ENCODE measurements at regions not wholly inside any gene's neighbourhood (a gene's known extent, or its start where the extent isn't known, plus 50 kb on each side); places are given as distances from the start of the nearest gene placed in this dataset.

DNA sequence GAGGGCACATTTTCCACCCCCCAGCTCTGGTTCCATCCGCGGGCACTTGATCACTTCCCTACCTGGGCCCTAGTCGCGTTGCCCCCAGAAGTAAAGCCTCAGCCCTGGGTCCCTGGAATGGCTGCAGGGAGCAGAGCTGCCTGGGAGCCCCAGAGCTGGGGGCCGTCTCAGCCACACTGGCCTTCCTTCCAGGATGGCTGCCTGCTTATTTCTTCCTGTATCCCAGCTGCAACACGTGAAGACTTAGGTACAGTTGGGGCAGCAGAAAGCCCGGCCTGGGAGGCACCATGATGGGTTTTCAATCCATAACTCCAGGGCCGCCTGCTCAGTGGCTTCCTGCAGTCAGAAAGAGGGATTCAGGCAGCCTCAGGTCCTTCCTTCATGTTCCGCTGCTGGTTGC, 232.3 kb downstream of the IRX2 start:
- CTCF ChIA-PET, result no interaction called here
- Mint-ChIP-seq H3K4me1 (no peaks in the 10 kb centered on the region), H3K9me3 (ENCODE audit: low read depth) (no peaks in the 10 kb centered on the region), H3K27ac (no peak overlapping the region), H3K27me3 (no peaks in the 10 kb centered on the region), H3K4me3 (no peak overlapping the region), H3K36me3 (ENCODE audit: low read depth) (no peaks in the 10 kb centered on the region)
- POLR2A ChIA-PET, result no interaction called here
- intact Hi-C loops (cut with DNase I, micrococcal nuclease), result no loop called here
- DNase-seq (no peak), ATAC-seq (no peak)

DNA sequence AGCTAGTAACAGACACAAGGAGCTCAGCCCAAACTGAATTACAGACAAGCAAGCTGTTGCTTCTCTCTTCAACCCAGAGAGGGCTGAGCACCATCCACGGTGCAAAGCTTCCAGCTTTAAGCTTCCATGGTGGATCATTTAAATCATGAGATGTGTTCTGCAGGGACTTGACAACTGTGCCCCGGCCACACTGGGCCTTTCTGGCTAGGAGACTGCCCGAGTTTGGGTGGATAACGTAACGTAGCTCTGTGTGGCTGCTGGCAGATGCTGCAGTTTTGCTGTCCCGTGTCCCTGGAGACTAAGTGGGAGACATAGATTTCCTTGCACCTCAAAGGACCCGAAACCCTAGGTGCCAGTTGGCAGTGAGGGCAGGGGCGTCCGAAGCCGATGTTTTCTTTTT, 234.0 kb downstream of the IRX2 start:
- CTCF ChIA-PET, result no interaction called here
- DNase-seq (no peak), ATAC-seq (no peak)
- no peak overlapping the region for H3K27ac Mint-ChIP-seq
- POLR2A ChIA-PET, result no interaction called here
- no peak overlapping the region for H3K4me3 Mint-ChIP-seq
- no peaks in the 10 kb centered on the region for H3K9me3 Mint-ChIP-seq (ENCODE audit: low read depth)
- no peaks in the 10 kb centered on the region for H3K4me1 Mint-ChIP-seq
- H3K27me3 Mint-ChIP-seq, result no peaks in the 10 kb centered on the region
- intact Hi-C loops (cut with DNase I, micrococcal nuclease), result no loop called here
- no peaks in the 10 kb centered on the region for H3K36me3 Mint-ChIP-seq (ENCODE audit: low read depth)

DNA sequence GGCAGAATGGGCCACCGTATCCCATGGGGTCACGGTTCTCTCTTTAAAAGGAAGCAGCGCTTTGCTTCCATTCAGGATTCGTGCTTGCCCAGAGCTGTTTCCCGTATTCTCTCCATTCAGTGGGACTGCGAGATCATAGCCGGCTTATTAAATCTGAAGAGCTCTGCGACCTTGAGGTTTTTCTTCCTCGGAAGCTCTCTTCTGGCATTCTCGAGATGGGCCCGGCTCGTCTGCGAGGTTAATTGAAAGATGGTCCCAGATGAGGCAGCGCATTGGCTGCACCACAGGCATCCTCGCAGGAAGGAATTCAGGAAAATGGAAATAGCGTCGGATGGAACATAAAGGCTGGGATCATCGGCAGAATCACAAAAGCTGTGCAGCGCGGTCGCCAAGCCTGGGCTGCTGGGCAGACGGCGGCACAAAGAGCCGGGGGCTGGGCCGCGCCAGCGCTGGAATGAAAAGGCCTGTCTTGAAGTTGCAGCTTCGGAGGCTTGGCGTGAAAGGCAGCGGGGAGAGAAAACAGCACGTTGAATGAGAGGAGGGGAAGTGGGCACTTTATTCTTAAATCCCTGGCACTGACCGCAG, 236.2 kb downstream of the IRX2 start:
- intact Hi-C loops (cut with DNase I, micrococcal nuclease), result no loop called here
- no peak overlapping the region for H3K4me3 Mint-ChIP-seq
- H3K9me3 Mint-ChIP-seq (ENCODE audit: low read depth), result no peaks in the 10 kb centered on the region
- CTCF ChIA-PET, result no interaction called here
- no peaks in the 10 kb centered on the region for H3K4me1 Mint-ChIP-seq
- no peak for DNase-seq
- H3K36me3 Mint-ChIP-seq (ENCODE audit: low read depth), result no peaks in the 10 kb centered on the region
- no peak for ATAC-seq
- H3K27me3 Mint-ChIP-seq, result no peaks in the 10 kb centered on the region
- H3K27ac Mint-ChIP-seq, result no peak overlapping the region
- POLR2A ChIA-PET, result no interaction called here

DNA sequence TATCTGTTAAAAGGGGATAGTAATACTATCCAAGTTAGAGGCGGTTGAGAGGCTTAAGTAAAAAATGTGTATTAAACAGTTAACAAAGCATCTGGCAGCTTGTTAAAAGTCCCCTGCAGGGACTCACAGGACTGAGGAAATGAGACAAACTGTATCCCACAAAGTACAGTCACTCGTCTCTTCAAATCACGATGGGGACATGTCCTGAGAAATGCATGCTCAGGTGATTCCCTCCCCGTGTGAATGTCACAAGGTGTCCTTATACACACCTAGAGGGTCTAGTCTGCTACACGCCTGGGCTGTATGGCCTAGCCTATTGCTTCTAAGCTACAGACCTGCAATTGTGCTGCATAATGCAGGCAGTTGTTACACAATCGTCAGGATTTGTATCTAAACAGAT, 237.0 kb downstream of the IRX2 start:
- Mint-ChIP-seq H3K4me3 (no peak overlapping the region), H3K27me3 (no peaks in the 10 kb centered on the region), H3K27ac (no peak overlapping the region), H3K36me3 (ENCODE audit: low read depth) (no peaks in the 10 kb centered on the region), H3K4me1 (no peaks in the 10 kb centered on the region), H3K9me3 (ENCODE audit: low read depth) (no peaks in the 10 kb centered on the region)
- intact Hi-C loops (cut with DNase I, micrococcal nuclease), result no loop called here
- ChIA-PET CTCF (no interaction called here), POLR2A (no interaction called here)
- no peak for DNase-seq
- no peak for ATAC-seq

DNA sequence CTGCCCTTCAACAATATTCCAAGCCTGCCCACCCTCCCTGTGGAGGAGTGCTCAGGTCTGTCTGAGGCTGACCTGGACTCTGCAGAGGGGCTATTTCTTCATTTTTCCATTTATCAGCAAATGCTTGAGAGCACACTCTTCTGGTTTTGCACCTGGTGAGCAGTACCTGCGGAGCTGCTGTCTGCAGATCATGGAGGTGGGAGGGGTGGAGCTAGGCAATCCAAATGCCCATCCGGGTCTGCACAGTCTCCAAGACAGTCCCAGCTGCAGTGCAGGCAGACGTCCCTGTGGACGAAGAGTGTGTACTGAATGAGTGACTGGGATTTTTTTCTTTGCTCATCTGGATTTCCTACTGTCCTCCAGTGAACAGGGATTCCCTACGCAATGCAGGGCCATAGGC, 239.8 kb downstream of the IRX2 start:
- DNase-seq, result no peak
- Mint-ChIP-seq H3K9me3 (ENCODE audit: low read depth) (no peaks in the 10 kb centered on the region), H3K27ac (no peak overlapping the region), H3K4me3 (no peak overlapping the region), H3K4me1 (no peaks in the 10 kb centered on the region), H3K27me3 (no peaks in the 10 kb centered on the region), H3K36me3 (ENCODE audit: low read depth) (no peaks in the 10 kb centered on the region)
- POLR2A ChIA-PET, result no interaction called here
- intact Hi-C loops (cut with DNase I, micrococcal nuclease), result no loop called here
- ATAC-seq, result no peak
- CTCF ChIA-PET, result no interaction called here

DNA sequence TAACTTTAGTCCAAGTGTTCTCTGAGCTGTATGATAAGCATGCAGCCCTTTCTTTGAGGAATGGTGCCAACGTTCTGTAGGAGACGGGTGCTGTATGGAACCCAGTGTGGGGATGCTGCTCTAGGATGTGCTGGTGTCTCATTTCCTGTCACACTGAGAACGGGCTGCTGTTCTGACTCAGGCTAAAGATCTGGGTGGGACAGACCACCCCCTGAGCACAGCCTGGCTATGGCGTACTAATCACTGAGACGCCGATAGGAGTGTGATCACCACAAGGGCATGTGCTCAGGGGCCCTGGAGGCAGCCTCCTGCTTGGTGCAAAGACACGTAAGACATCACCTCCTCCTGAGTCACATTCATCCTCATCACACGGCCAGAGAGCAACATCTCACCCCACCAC, 240.4 kb downstream of the IRX2 start:
- DNase-seq (no peak), ATAC-seq (no peak)
- no peaks in the 10 kb centered on the region for H3K9me3 Mint-ChIP-seq (ENCODE audit: low read depth)
- H3K27me3 Mint-ChIP-seq, result no peaks in the 10 kb centered on the region
- ChIA-PET POLR2A (no interaction called here), CTCF (no interaction called here)
- H3K27ac Mint-ChIP-seq, result no peak overlapping the region
- no peak overlapping the region for H3K4me3 Mint-ChIP-seq
- H3K4me1 Mint-ChIP-seq, result no peaks in the 10 kb centered on the region
- intact Hi-C loops (cut with DNase I, micrococcal nuclease), result no loop called here
- H3K36me3 Mint-ChIP-seq (ENCODE audit: low read depth), result no peaks in the 10 kb centered on the region

DNA sequence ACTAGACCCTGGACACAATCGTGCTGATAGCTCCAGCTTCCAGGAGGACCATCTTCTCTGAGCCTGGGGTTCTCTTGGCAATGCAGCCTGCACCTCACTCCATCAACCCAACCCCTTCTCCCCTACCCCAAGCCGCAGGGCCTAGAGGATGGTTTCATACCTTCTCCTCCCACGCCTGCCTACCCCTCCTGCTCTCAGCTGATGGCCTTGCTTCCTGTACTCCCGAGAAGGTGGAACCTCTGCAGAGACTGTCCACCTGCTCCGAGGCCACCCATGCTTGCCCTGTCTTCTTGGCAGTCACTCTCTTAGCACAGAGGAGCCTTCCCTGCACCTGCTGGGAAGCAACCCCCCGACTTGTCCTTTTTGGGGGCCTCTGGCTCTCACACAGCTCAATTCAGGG, 241.9 kb downstream of the IRX2 start:
- no peak for DNase-seq
- ChIA-PET POLR2A (no interaction called here), CTCF (no interaction called here)
- Mint-ChIP-seq H3K4me1 (no peaks in the 10 kb centered on the region), H3K4me3 (no peak overlapping the region), H3K27ac (no peak overlapping the region), H3K9me3 (ENCODE audit: low read depth) (no peaks in the 10 kb centered on the region), H3K36me3 (ENCODE audit: low read depth) (no peaks in the 10 kb centered on the region), H3K27me3 (no peaks in the 10 kb centered on the region)
- intact Hi-C loops (cut with DNase I, micrococcal nuclease), result no loop called here
- ATAC-seq, result no peak

DNA sequence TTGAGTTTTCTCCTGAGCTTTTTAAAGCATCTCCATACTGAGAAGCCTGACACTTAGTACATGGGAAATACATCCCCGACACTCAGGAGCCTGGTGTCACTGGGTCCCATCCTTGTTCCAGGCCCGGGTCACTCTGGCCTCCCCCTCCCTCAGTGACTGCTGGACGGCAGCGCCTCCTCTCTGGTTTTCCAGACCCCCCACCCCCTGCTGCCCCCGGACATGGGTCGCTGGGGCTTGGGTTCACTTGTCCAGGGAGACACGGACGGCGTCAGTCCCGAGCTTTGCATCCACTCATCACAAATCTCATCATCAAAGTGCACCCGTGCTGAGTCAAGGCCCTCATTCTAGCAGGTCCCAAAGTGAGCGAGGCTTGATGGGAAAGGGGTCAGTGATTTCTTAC, 243.0 kb downstream of the IRX2 start:
- intact Hi-C loops (cut with DNase I, micrococcal nuclease), result no loop called here
- no peak for ATAC-seq
- Mint-ChIP-seq H3K36me3 (ENCODE audit: low read depth) (no peaks in the 10 kb centered on the region), H3K27ac (no peak overlapping the region), H3K9me3 (ENCODE audit: low read depth) (no peaks in the 10 kb centered on the region), H3K4me1 (no peaks in the 10 kb centered on the region), H3K4me3 (no peak overlapping the region), H3K27me3 (no peaks in the 10 kb centered on the region)
- ChIA-PET POLR2A (no interaction called here), CTCF (no interaction called here)
- no peak for DNase-seq

DNA sequence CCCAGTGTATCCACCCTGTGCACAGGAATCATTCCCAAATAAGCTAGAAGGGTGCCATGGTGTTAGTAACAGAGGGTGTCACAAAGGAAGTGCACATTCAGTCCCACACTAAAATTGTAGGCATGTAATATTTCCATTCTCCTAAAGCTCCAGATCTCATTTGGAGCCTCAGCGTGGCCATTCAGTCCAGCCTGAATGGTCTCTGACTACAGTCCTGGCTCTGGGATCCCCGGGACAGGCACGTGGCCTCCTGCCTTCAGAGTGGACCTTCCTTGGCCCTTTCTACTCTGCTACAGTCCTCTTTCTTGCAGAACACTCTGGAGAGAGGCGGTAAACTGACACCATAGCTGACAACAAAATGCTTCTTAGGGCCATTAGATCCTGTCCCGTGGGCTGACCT, 243.9 kb downstream of the IRX2 start:
- no peaks in the 10 kb centered on the region for H3K9me3 Mint-ChIP-seq (ENCODE audit: low read depth)
- intact Hi-C loops (cut with DNase I, micrococcal nuclease), result no loop called here
- no peak for DNase-seq
- H3K4me1 Mint-ChIP-seq, result no peaks in the 10 kb centered on the region
- no peak overlapping the region for H3K4me3 Mint-ChIP-seq
- no peak for ATAC-seq
- ChIA-PET POLR2A (no interaction called here), CTCF (no interaction called here)
- no peaks in the 10 kb centered on the region for H3K36me3 Mint-ChIP-seq (ENCODE audit: low read depth)
- no peak overlapping the region for H3K27ac Mint-ChIP-seq
- no peaks in the 10 kb centered on the region for H3K27me3 Mint-ChIP-seq

DNA sequence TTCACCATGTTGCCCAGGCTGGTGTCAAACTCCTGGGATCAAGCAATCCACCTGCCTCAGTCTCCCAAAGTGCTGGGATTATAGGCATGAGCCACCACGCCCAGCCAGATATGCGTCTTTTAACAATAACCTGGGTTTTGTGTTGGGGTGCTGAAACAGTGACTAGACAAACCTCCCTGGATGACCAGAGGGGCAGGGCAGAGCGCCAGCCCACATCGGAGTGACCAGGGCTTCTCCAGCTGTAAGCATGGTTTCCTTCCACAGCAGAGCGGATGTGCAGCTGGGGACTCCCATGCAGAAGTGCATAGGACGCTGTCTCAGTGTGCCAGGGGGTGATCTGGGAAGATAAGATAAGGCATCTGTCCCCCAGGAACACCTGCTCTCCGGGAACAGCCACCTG, 244.9 kb downstream of the IRX2 start:
- DNase-seq, result no peak
- H3K9me3 Mint-ChIP-seq (ENCODE audit: low read depth), result peaks cover 3% of the 10 kb centered on the region
- no peak overlapping the region for H3K4me3 Mint-ChIP-seq
- intact Hi-C loops (cut with DNase I, micrococcal nuclease), result no loop called here
- no peak overlapping the region for H3K27ac Mint-ChIP-seq
- ATAC-seq, result no peak
- no peaks in the 10 kb centered on the region for H3K36me3 Mint-ChIP-seq (ENCODE audit: low read depth)
- no peaks in the 10 kb centered on the region for H3K4me1 Mint-ChIP-seq
- ChIA-PET POLR2A (no interaction called here), CTCF (no interaction called here)
- no peaks in the 10 kb centered on the region for H3K27me3 Mint-ChIP-seq

DNA sequence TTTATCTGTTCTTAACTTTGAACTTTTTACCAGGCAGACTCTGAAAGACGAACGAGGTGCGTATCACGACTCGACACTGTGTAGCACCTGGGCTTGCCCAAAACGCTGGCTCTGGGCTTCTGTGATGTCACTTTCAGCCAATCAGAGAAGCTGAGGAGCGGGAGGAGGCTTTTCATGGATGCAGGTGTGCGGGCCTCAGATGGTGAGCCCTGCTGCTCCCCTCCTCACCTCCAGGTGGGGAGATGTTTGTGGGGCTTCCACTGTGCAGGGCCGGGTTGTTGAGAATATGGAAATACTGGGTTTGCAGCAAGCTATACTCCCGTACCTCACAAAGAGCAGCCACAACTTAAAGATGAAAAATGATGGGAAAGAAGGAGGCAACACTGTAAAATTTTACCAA, 246.3 kb downstream of the IRX2 start:
- Mint-ChIP-seq H3K36me3 (ENCODE audit: low read depth) (no peaks in the 10 kb centered on the region), H3K9me3 (ENCODE audit: low read depth) (peaks cover 3% of the 10 kb centered on the region), H3K4me1 (no peaks in the 10 kb centered on the region), H3K4me3 (no peak overlapping the region), H3K27me3 (no peaks in the 10 kb centered on the region), H3K27ac (no peak overlapping the region)
- no peak for ATAC-seq
- POLR2A ChIA-PET, result no interaction called here
- intact Hi-C loops (cut with DNase I, micrococcal nuclease), result no loop called here
- CTCF ChIA-PET, result no interaction called here
- no peak for DNase-seq

DNA sequence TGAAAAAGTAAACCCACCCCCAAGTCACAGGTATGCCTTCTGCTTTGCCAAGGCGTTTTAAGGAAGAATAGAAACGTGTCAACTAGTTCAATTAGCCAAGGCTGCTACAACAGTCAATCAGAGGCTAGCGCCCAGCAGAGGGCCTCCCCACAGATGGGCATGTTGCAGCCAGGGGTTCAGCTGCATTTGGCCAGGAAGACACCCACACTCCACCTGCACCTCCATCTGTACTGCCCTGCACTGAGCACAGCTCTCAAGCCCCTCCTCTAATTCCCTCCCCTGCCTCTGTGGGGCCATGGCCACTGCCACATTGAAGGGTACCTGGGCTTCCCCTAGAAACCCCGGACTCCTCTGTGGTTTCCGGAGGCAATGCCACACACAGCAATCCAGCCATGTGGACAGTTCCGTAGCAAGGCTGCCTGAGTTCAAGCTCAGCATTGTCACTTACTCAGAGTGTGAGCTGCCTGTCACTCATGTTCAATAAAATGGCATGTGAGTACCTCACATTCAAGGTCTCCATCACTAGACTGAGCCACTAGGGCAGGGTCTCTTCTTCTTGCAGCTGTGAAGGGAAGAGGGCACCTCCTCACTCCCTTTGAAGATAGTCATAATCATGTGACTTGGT, 248.4 kb downstream of the IRX2 start:
- POLR2A ChIA-PET, result no interaction called here
- Mint-ChIP-seq H3K9me3 (ENCODE audit: low read depth) (peaks cover 5% of the 10 kb centered on the region), H3K4me3 (no peak overlapping the region), H3K4me1 (no peaks in the 10 kb centered on the region), H3K27me3 (no peaks in the 10 kb centered on the region), H3K36me3 (ENCODE audit: low read depth) (no peaks in the 10 kb centered on the region), H3K27ac (no peak overlapping the region)
- CTCF ChIA-PET, result no interaction called here
- ATAC-seq (no peak), DNase-seq (no peak)
- intact Hi-C loops (cut with DNase I, micrococcal nuclease), result no loop called here

DNA sequence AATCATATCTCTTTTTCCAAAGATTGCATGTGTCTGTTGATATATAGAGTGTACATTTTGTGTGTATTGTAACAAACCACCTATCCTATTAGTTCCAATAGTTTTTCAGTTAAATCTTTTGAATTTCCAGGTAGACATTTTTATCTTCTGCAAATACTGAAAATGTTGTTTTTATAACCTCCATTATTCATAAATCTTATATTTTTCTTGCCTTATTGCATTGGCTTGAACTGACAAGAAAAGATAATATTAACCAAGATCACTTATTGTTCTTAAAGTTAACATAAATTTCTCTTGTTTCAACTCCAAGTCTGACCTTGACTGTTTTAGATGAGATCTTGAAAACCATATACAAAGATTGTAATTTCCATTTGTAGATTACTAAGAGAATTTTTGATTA, 251.6 kb downstream of the IRX2 start:
- CTCF ChIA-PET, result no interaction called here
- Mint-ChIP-seq H3K27ac (no peak overlapping the region), H3K9me3 (ENCODE audit: low read depth) (peaks cover 5% of the 10 kb centered on the region), H3K4me1 (no peaks in the 10 kb centered on the region), H3K27me3 (no peaks in the 10 kb centered on the region), H3K4me3 (no peak overlapping the region), H3K36me3 (ENCODE audit: low read depth) (no peaks in the 10 kb centered on the region)
- intact Hi-C loops (cut with DNase I, micrococcal nuclease), result no loop called here
- POLR2A ChIA-PET, result no interaction called here
- no peak for ATAC-seq
- DNase-seq, result no peak

All from activated CD4-positive, alpha-beta T cell treated with anti-CD3 and anti-CD28 coated beads for 36 hours (primary cell).